ENCODE measurements at regions not wholly inside any gene's neighbourhood (a gene's known extent, or its start where the extent isn't known, plus 50 kb on each side); places are given as distances from the start of the nearest gene placed in this dataset.

DNA sequence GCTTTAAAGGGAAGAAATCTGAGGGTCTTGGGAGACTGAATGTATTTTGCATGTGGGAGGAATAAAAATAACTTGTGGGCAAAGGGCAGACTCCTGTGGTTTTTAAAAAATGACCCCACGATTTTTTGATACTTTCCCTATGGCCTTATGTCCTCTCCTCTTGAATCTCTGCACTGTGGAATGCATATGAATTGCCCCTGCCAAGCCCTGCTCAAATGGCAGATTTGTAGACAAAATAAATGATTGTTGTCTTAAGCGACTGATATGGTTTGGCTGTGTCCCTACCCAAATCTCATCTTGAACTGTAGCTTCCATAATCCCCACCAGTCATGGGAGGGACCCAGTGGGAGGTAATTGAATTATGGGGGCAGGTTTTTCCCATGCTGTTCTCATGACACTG is 223.8 kb downstream of the DACT1 start:
- no peak for DNase-seq

DNA sequence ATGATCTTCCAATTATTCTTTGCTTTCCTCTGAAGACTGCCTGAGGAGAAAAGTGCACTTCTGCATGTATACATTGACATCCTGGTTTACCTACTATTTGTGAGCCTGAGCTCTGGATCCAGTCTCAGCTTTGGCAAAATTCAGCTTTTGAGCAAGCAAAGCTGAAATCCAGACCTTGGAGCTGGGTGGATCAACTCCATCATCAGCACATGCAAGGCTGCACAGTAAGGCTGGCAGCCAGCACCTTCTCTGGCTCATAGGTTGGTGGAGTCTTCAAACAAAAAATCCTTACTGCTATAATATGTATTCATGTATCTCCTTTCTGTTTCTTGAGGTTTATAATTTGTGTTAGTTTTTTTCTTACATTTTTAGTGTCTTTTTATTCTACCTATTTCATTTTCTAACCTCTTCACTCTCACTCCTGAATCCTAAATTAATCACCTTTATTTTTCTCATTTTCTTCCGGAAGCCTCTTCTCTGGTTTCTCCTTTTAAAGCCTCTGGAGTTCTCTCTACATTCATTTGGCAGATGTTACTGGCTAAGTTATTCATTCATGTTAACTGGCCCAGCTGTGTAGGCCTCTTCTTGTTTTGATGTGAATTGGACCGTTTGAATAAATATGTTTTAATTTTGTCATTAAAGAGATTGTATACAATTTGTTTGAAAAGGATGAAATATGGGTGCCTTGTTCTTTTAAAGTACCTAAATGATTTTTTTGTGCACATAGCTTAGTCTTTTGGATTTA is 224.8 kb downstream of the DACT1 start:
- no peak for DNase-seq

DNA sequence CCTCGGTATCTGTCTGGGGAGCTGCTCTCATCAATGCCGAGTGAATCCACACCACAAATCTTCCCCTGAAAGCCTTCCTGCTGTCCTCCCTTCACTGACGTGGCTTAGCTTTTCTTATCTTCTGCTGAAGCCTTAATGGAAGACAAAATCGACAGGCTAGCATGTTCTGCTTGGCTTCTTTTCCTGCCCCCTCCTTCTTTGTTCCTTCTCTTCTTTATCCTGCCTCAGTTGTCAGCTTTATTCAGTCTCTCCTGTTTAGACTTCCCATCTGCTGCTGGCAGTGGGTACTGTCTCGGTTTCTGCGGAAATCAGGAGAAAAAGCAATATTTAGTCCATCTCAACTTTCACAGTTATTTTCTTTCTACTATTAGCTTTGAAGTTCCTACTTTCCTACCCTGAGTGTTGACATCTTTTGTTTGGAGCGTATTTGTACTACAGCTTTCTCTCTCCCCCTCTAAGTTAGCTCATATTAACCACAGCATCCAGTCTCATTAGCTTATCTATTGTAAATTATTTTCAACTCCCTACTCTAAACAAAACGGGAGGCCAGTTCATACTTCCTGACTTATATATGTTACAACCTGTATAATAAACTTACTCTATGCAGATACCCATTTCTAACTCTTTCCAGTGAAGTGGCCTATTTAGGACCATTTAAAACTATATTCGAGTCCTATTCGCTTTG is 226.0 kb downstream of the DACT1 start:
- no peak for DNase-seq

DNA sequence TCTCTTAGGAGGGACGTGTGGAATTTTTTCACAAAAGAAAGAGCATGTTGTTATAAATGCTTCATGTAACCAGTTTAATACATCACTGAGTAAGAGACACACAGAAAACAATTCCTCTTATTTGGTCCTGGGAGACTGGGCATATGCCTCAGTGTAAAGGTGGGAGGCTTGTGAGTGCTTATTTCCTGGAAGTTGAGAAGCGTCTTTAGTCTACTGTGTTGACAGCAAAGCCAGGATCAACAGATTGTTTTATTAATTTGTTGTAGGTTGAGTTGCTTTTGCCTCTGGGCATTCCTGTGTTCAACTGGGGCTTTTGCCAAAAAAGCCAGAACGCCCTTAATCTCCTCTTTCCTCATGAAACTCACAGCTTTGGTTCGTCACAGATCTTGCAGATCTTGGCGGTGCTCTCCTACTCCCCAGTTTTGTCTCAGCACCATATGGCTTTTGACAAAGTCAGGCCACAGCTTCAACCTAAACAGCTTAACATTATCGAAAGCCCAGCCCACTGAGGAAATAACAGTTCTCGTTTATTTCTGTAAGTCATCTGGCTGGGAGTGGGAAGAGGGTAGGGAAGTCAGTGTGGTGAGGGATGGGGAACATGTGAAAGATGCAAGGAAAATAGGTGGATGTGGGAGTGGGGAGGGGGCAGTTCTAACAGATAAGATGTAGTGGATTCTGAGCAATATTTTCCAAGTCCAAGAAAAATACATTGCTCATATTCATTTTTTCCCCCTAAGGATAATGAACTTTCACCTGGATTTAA is 227.2 kb downstream of the DACT1 start:
- DNase-seq = no peak

DNA sequence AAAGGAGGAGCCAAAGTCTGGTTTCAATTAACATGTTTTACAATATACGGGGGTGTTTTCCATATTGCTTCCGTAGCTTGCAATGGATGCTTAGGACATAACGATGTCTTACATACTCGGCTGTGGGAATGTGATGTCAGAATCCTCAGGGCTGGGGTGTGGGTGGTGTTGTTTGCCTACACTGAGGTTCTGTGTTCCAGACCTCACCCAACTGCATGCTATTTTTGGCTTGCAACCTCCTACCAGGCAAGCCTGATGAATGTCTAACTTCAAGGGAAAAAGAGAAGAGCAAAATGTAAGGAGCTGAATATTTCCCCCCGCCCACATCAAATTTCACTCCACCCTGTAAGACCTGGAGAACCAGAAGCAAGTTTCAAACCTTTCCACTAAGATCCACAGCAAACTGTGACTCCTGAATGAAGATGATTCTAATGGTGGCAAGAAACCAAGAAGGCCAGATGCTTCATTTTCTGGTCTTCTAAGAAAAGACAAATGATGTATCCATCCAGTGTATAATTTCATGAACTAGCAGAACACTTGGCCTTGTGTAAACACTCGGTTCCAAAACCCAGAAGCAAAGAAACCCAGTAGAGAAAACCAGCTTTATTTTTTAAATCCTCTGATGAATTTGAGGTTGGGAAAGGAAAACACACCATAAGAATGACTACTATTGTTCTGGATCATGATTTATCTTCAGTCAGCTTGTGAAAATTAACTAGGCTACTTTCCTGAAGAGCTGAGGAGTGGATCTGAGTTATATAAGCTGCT is 227.9 kb downstream of the DACT1 start:
- DNase-seq = no peak

GRCh38 chr14:58866391-58866790 is 228.6 kb downstream of the DACT1 start:
- DNase-seq = no peak

GRCh38 chr14:58870961-58871360 is 233.2 kb downstream of the DACT1 start:
- DNase-seq = no peak

DNA sequence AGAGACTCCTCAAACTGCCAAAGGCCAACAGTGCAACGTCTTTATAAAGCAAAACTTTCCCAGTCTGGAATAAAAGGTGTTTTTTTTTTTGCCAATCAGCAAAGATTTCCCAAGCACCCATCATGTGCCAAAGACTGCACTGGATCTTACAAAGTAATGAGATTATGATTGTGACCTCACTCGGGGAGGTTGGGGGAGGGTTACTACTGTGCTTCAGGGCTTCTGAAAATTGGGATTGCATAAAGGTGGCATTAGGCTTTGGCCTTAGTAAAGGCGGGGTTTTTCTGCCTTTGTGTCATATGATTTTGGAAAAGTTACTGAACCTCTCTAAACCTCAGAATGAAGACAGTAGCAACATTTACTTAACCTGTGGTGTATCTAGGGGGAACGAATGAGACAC is 233.8 kb downstream of the DACT1 start:
- DNase-seq = no peak

- no peak for DNase-seq
Measured at GRCh38 chr14:58872061-58872460, 234.3 kb downstream of the DACT1 start.

- DNase-seq = no peak
Measured at GRCh38 chr14:58873228-58873953, 235.6 kb downstream of the DACT1 start.

DNA sequence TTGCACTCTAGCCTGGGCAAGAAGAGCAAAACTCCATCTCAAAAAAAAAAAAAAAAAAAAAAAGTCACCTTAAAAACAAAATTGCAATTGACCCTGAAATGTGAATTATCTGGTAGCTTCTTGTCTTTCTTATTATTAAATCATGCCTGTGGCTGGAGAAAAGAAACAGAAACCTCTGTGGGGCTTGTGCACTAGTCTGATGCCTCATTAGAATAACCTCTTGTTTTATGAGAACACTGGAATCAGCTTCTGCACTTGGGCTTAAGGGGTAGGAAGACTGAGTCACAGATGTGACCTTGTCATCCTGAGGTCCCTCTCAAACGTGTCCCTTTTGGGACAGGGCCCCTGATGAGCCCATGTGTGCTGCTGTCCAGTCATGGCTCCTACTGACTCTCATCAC is 237.9 kb downstream of the DACT1 start:
- DNase-seq = no peak

GRCh38 chr14:58876608-58877007 is 238.8 kb downstream of the DACT1 start:
- no peak for DNase-seq

DNA sequence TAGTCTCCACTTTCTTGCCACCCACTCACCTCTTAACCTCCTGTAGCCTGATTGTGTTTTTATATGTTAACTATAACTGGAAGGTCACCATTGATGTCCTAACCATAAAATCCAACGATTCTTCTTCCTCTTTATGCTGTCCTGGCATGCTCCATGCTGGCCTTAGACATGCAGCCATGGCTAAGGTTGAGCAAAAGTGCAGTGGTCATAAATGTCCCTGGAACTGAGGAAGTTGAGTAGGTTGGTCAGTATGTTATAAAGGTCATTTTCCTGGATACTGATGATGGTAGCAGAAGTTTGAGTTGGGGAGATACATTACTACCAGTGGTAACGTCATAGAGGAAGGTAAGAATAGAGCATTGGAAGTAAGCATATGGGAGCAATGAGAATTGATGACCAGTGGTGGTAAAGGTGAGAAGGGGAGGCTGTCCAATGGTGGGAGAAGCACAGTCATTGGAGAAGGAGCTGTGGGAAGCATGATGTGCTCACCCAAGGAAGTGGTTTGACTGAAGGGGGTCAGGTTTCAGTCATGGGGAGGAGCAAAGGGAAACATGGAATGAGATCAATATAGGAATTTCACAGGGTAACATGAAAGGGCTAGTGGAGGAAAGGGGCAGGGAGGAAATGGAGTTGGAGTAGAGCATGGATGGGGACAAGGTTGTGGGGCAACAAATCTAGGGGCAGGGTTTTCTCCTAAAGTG is 240.8 kb downstream of the DACT1 start:
- no peak for DNase-seq

DNA sequence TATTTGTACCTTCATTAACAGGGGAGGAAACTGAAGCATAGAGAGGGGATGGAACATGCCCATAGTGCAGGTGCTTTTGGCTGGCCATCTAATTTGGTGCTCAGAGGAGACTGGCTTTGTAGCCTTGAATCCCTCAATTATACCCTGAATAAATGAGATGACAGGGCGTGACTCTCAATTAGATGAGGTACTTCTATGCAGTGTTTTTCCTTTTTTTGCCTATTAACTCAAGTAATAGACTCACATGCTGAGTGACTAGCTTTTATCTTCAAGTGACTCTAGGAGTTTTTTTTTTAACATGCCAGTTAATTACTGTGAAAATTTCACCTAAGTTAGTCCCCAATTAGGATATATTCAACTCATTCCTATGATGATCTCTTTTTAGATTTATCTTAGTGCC is 243.7 kb downstream of the DACT1 start:
- no peak for DNase-seq

DNA sequence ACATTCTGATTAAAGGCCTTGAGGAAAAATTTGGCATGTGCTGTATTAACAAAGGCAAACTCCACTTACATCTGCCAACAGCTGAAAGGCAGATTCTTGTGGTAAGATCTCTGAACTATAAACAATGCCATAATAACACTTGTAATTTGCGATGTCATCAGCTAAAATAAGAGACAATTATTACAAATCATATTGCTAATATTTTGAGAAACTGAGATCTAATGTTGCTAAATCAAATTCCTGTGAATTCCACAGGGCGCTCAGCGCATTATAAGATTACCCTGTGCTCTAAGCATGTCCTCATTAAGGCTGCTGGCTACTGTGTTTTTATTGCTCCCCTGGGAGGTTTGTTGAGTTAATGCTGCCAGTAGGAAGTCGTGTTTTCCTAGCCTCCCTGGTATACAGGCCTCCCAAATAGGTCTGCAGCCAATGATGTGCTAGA is 244.8 kb downstream of the DACT1 start:
- no peak for DNase-seq

GRCh38 chr14:58884442-58884841 is 246.7 kb downstream of the DACT1 start:
- no peak for DNase-seq

DNA sequence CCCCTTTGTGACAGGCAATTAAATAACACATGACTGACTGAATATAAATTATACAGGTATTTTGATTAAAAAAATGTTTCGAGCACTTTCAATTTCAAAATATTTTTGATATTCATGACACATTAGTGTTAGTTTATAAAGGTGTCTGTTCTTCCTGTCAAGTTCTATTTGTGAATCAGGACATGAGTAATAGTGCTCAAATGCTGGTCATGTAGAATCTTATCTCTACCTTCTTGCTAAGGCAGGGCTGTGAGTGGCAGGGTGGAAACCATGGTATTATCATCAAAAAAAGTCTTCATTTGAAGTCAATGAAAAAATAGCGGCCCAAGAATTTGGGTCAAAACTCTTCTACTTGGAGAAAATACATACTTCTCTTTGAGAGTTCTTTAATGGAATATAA is 250.2 kb downstream of the DACT1 start:
- DNase-seq = no peak

DNA sequence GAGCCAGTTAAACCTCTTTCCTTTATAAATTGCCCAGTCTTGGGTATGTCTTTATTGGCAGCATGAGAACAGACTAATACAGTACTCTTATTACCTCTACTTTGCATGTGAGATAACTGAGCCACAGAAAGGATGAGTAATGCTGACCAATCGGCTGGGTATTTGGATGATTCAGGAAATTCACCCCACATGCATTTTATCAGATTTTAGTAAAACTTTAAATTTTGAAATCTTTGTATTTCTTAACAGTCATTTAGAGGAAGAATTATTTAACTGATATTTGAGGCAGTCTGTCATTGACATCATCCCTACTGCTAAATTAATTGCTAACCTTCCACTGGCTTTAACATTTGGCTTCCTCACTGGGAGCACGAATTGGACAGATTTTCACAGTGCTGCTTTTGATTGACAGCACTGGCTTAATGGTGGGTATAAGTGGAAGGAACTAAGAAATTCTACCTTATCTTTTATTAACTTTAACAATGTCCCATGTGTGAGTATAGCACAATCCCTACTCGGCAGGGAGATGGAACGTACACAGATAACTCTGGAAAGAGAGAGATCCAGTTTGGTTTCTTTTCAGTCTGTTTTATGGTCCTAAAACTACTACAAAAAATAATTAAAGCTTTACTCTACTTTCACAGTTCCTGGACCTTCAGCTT is 261.0 kb downstream of the DACT1 start:
- peak; percentile 1 for DNase-seq

- no peak for DNase-seq
Measured at GRCh38 chr14:58899317-58899713, 261.6 kb downstream of the DACT1 start.

DNA sequence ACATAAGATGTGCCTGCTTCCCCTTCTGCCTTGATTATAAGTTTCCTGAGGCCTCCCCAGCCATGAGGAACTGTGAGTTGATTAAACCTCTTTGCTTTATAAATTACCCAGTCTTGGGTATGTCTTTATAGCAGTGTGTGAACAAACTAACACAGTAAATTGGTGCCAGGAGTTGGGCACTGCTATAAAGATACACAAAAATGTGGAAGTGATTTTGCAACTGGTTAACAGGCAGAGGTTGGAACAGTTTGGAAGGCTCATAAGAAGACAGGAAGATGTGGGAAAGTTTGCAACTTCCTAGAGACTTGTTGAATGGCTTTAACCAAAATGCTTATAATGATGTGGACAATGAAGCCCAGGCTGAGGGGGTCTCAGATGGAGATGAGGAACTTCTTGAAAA is 264.1 kb downstream of the DACT1 start:
- DNase-seq = no peak

DNA sequence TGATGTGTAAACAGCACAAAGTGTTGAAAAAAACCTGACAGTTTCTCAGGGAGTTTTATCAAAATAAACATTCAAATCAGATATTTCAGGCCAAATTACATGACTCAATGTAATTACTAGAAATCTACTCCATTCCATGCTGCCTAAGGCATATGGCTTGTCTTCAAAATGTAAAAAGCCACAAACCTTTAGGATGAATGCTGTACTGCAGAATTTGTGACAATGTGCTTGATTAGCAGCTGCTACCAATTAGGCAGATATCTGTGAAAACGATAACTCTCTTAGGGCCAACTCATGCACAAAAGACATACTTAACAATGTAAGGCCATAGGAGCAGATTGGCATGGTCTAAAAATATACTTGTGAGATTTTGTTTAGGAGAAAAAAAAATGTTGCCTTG is 267.0 kb downstream of the DACT1 start:
- no peak for DNase-seq

Measured in stimulated activated CD4-positive, alpha-beta T cell treated with anti-CD3 and anti-CD28 coated beads, Interleukin-15, amount 100 ng/mL, for 24 hours (primary cell).